Ovary (tissue), 3 donors: ENCODE measurements at regions not wholly inside any gene's neighbourhood (a gene's known extent, or its start where the extent isn't known, plus 50 kb on each side); places are given as distances from the start of the nearest gene placed in this dataset.

ENCODE experiments used
- CTCF ChIP-seq, 3 donors: fragments of 450-650 bp in 2 of 3; fragments of 200-600 bp in 1 of 3; IDR thresholded peaks; one replicate each; pipeline versions ENCODE4 v1.5.1 to v1.8.0; 2016 to 2022; ENCODE audit warnings: antibody characterized with exemption in 3 of 3, mild to moderate bottlenecking in 1 of 3
- EP300 ChIP-seq: sonication (generic); formaldehyde crosslinking; IDR thresholded peaks from one replicate; pipeline ENCODE4 v1.6.1; 2017; ENCODE audit warnings: antibody characterized with exemption
- POLR2A ChIP-seq: fragments of 450-650 bp; IDR thresholded peaks from one replicate; pipeline ENCODE4 v1.6.1; 2017; ENCODE audit warnings: antibody characterized with exemption, mild to moderate bottlenecking, moderate library complexity
- donor health status: DM: no; HTN: no; CAD: no.

- no peak for TF ChIP-seq POLR2A
- no peak for TF ChIP-seq CTCF (IDR thresholded peaks at IDR 0.05)
- TF ChIP-seq EP300: no peak
Measured at GRCh38 chr6:120615238-120615637, 719.0 kb downstream of the TBC1D32 start.
